ENCODE measurements at regions not wholly inside any gene's neighbourhood (a gene's known extent, or its start where the extent isn't known, plus 50 kb on each side); places are given as distances from the start of the nearest gene placed in this dataset.

- no peaks in the 10 kb centered on the region for H3K9me3 ChIP-seq (ENCODE audit: control insufficient read depth in 1 of 2, insufficient read depth in 1 of 2, low read depth in 1 of 2, low read length in 2 of 2)
- no peak overlapping the region for H3K4me3 ChIP-seq (replicated peaks in 1 of 2; ENCODE audit: low read depth in 1 of 2, low read length in 2 of 2)
- no peak overlapping the region for H2AFZ ChIP-seq (ENCODE audit: low read depth, low read length, poor library complexity, severe bottlenecking)
- POLR2A ChIA-PET, result no interaction called here
- H3K9ac ChIP-seq (ENCODE audit: low read length), result no peak overlapping the region
- intact Hi-C loops (cut with micrococcal nuclease), result no loop called here
- H4K20me1 ChIP-seq (ENCODE audit: insufficient read depth), result no peaks in the 10 kb centered on the region
- RAD21 ChIA-PET (ENCODE audit: low non-redundant PET in 1 of 2, low total read pairs in 2 of 2, uncharacterized antibody in 2 of 2, unreplicated experiment in 2 of 2), result no interaction called here
- peaks cover 11 to 25% of the 10 kb centered on the region in 2 experiments; a peak in 3 of 4 replicates for H3K4me1 ChIP-seq (ENCODE audit: control insufficient read depth in 1 of 2, insufficient read depth in 2 of 2, low read length in 2 of 2)
- CTCF ChIA-PET, result no interaction called here
- H3K27ac ChIP-seq (ENCODE audit: low read depth, low read length), result no peak overlapping the region
- H3K36me3 ChIP-seq (ENCODE audit: control insufficient read depth in 1 of 2, insufficient read depth in 2 of 2, low read length in 2 of 2), result no peaks in the 10 kb centered on the region
- no peak overlapping the region for H3K4me2 ChIP-seq (ENCODE audit: low read length)
- TF ChIP-seq, protein P1, sequence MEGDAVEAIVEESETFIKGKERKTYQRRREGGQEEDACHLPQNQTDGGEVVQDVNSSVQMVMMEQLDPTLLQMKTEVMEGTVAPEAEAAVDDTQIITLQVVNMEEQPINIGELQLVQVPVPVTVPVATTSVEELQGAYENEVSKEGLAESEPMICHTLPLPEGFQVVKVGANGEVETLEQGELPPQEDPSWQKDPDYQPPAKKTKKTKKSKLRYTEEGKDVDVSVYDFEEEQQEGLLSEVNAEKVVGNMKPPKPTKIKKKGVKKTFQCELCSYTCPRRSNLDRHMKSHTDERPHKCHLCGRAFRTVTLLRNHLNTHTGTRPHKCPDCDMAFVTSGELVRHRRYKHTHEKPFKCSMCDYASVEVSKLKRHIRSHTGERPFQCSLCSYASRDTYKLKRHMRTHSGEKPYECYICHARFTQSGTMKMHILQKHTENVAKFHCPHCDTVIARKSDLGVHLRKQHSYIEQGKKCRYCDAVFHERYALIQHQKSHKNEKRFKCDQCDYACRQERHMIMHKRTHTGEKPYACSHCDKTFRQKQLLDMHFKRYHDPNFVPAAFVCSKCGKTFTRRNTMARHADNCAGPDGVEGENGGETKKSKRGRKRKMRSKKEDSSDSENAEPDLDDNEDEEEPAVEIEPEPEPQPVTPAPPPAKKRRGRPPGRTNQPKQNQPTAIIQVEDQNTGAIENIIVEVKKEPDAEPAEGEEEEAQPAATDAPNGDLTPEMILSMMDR (IDR thresholded peaks at IDR 0.05 in 2 of 3, conservative IDR thresholded peaks at IDR 0.05 in 1 of 3; ENCODE audit: borderline replicate concordance in 1 of 3, insufficient read depth in 1 of 3, low read depth in 2 of 3, low read length in 2 of 3), result no peak
- TF ChIP-seq TCF7L2 (IDR thresholded peaks at IDR 0.05; ENCODE audit: borderline replicate concordance, extremely low read depth, insufficient read depth, insufficient read length) (no peak), ZFX (IDR thresholded peaks at IDR 0.05) (no peak), FOSL1 (IDR thresholded peaks at IDR 0.05; ENCODE audit: low read depth) (no peak), CBX3 (IDR thresholded peaks at IDR 0.05; ENCODE audit: low read depth) (no peak), SRF (IDR thresholded peaks at IDR 0.05; ENCODE audit: low read depth) (no peak), MAX (IDR thresholded peaks at IDR 0.05) (no peak), CEBPB (IDR thresholded peaks at IDR 0.05; ENCODE audit: low read depth) (no peak), ZNF274 (IDR thresholded peaks at IDR 0.05; ENCODE audit: low read depth, low read length) (no peak), ELF1 (IDR thresholded peaks at IDR 0.05; ENCODE audit: borderline replicate concordance, low read depth) (no peak), YY1 (IDR thresholded peaks at IDR 0.05; ENCODE audit: extremely low read depth, insufficient replicate concordance, low read depth, low read length) (no peak), POLR2A (IDR thresholded peaks at IDR 0.05; ENCODE audit: borderline replicate concordance, extremely low read depth, insufficient read depth, insufficient read length) (no peak), EZH2 (IDR thresholded peaks at IDR 0.05) (no peak), JUND (IDR thresholded peaks at IDR 0.05) (no peak)
- TF ChIP-seq, protein P2, sequence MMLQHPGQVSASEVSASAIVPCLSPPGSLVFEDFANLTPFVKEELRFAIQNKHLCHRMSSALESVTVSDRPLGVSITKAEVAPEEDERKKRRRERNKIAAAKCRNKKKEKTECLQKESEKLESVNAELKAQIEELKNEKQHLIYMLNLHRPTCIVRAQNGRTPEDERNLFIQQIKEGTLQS (IDR thresholded peaks at IDR 0.05), result no peak
- DNase-seq (ENCODE audit: low read depth, low spot score) (no peak), ATAC-seq (no peak)
- H3K27me3 ChIP-seq (ENCODE audit: insufficient read depth, low read length), result no peaks in the 10 kb centered on the region
- H3K79me2 ChIP-seq (ENCODE audit: insufficient read depth, low read length), result no peaks in the 10 kb centered on the region
- H3K9me2 ChIP-seq (ENCODE audit: insufficient read depth), result no peaks in the 10 kb centered on the region
- BruUV-seq (replicated peaks), result no TSS peak
Measured at GRCh38 chr3:193848547-193848946, 255.5 kb downstream of the OPA1 start.
